AG20443 (cell line): ENCODE measurements at regions not wholly inside any gene's neighbourhood (a gene's known extent, or its start where the extent isn't known, plus 50 kb on each side); places are given as distances from the start of the nearest gene placed in this dataset.

Experiments
- DNase-seq: peaks from one replicate; pipeline ENCODE4 v3.0.0; 2012; ENCODE audit warnings: low spot score, mixed read lengths

DNA sequence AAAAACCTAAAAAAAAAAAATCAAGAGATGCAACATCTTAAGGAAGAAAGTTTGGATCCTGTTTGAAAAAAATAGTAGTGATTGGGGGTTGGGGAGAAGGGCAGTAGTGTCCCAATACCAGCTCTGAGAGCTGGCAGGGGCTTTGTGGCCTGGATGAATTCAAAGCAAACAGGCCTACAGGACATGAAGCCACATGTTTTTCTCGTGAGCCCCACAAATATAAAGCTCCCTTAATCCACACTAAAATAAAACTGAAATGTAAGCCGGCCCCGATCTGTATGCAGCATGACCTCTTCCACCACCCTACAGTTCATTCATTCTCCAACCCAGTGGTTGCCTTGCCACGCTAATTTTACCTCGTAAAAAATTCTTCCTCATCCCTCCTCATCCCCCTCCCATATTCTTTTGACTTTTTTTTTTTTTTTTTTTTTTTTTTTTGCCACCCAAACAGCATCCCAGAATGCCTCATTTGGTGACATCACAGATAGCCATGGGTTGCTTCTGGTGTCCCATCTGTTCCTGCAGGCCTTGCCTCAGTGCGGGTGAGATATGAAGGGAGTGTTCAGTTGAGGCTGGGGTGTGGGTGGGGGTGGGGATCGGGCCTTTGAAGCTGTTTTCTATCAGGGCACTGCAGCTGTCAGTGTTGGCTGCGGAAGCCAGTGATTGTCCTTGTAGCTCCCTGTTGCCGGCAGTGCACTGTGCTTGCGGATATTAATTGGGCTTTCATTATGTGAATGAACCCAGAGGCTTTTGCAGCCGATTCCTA lies 81.6 kb upstream of the NFIB start:
- no peak for DNase-seq

DNA sequence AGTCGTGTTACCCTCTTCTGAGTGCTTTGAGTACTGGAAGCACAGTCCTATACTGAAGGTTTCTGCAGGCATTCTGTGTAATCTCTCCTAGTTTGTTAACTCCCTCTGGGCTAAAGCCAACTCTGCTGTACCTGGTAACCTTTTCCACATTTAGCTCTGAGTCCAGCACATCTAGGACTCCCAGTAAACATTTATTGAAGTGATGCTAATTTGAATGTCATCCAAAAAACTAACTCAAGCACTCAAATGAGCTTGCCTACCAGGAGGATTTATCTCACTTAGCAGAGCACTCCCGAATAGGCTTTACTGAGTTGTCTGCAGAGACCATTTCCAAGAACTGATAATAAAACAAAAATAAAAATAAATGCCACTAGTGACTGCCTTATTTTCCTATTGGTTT lies 79.5 kb upstream of the NFIB start:
- DNase-seq, result no peak

DNA sequence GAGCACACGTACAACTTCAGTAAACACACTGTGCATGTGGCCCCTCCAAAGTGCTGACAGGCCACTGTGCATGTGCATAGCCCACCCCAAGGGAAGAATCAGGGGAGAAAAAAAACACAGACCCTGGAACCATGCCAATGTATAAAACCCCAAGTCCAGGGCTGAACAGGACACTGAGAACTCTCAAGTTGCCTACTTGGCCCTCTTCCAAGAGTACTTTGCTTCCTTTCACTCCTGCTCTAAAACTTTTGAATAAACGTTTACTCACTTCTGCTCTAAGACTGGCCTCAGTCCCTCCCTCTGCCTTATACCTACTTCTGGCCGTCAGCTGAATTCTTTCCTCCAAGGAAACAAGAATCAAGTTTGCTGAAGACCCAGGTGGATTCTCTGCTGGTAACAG lies 77.7 kb upstream of the NFIB start:
- no peak for DNase-seq

DNA sequence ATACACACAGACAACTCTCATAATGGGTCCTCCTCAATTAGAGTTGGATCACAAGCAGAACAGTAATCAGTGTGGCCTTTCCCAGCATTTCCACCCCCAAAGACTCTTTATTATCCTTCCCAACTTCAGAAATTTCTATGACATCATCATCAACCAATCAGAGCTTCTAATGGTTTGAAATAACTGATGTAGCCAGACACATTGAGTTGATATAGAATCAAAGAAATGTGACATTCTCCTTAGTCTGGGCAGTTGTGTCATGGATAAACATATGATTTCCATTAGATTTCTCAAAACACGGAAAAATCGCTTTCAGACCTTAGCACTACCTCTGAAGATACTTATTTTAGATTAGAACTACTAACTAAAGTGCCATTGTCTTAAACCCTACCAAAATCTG lies 75.7 kb upstream of the NFIB start:
- DNase-seq, result no peak

DNA sequence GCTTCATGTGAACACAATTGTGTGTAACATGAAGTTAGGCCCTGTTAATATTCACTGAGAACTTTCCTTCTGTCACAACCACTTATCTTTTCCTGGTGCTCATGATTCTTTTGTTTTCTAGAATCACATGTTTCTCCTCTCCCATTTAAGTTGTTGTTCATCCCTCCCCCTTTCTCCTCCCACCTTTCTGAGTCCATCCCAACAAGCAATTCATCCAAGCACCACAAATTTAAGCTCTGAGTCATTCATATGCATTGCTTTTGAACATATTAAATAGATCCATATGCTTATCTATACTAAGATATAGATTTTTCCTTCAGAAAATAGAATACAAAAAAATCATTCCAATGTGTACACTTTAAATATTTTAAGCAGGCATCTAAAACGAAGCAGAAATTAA lies 75.2 kb upstream of the NFIB start:
- no peak for DNase-seq

- DNase-seq, result no peak
Measured at GRCh38 chr9:14383773-14384172, 69.8 kb upstream of the NFIB start.

DNA sequence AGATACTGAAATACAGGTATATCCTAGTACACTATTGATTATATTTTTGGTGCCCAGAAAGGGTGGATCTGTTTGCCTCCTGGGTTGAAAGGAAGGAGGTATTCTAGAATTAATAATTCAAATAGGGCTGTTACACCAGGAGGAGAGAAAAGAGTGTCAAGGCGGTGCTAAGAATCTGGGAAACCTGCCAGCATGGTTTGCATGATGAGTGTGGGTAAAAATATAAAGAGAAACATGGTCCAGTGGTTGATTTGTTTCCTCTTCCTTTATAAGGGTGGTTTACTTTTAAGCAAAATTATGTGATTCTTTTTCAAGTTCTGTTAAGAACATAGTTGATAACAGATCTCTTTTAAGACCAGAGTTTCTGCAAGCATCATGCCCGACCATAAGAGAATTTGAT lies 69.4 kb upstream of the NFIB start:
- DNase-seq, result peak; percentile 40

DNA sequence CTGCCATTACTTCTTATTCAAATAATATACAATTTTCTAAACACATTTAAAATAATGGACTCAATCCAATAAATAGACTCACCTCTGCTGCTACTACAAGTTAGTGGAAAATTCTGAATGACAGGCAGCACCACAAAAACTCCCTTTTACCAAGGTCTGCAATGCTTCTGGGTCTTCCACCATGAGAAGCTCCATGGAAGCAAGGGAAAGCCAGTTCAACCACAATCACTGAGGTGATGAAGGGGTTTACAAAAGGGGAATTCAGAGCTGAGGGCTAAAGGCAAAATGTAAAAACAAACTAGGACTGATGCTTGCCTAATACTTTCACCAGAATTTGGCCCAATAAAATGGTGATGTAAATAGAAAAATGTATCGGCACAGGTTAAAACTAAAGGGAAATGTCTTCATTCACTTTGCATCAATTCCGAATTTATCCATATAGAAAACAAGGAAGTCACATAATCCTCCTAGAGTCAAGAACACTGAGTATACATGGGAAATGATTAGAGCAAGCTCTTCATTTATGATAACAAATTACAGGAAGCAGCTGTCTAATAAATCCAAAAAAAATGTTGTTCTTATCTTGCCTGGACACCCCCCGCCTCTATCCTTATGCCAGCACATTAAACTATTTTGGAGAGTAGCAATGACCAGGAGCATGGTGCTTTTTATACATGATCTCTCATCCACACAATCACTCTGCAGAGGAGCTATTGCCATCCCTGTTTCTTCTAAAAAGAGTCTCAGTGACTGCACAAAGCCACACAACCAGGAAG lies 66.3 kb upstream of the NFIB start:
- no peak for DNase-seq

GRCh38 chr9:14379280-14379679 lies 65.3 kb upstream of the NFIB start:
- no peak for DNase-seq

- no peak for DNase-seq
Measured at GRCh38 chr9:14373706-14374105, 59.8 kb upstream of the NFIB start.

DNA sequence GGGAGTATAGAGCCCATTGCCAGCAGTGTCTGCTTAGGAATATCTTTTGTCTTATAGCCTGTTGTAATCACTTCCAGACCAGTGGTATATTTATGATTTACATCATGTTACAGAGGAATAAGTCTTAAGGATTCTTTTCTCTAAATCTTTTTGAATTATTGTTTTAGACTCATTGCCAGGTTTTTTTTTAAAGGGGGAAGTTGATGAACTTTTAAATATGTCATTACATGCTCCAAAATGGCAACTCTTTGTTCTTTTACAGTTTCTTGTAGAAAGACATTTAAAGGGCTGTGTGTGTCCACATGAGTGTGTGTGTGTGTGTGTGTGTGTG lies 59.4 kb upstream of the NFIB start:
- no peak for DNase-seq

DNA sequence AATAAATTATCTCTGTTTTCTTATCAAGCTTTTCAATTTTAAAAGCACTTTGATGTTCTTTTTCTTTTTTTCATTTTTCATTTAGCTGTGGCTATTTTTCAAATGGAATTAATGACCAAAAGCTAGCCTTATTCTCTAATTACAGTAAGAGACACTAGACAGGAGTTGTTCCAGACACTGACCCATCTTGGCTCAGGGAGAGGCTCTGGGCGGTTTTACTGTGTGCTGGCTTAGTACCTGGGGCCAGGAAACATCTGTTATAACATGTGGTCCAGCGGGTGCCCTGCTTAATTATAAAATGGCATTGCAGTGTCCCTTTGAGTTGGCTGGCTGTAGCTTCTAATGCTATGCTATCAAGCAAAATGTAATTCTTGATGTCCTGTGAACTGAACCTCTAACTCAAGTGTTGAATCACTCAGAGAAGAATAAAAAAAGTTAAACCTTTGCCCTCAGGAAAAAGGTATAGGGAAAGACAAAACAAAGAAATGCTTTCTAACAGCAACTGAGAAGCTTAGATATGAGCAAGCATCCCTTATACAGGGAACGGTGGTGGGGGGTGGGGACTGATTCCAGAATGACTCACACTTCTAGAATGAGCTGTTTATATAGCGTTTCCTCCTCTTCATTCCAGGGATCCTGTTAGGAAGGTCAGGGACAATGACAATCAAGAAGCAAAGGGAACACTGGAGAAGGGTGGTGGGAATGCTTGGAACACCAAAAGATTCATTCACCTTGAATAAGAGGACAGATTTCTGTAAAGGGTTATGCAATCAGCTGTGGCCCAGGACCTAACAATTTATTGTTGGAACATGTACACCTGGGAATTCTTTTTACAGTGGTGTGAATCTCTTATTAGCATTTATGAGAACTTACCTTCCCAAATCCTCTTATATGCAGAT lies 58.7 kb upstream of the NFIB start:
- peak; percentile 64 for DNase-seq

- no peak for DNase-seq
Measured at GRCh38 chr9:14369011-14369410, 55.1 kb upstream of the NFIB start.

- DNase-seq, result peak; percentile 87
Measured at GRCh38 chr9:14366076-14366475, 52.1 kb upstream of the NFIB start.

GRCh38 chr9:14365670-14366069 lies 51.7 kb upstream of the NFIB start:
- peak; percentile 49 for DNase-seq
